H9 (cell line): ENCODE measurements at regions not wholly inside any gene's neighbourhood (a gene's known extent, or its start where the extent isn't known, plus 50 kb on each side); places are given as distances from the start of the nearest gene placed in this dataset.
"Not testable (repeated sequence)": the region's sequence is repeated elsewhere in the genome, so short reads cannot be mapped to it uniquely, and the experiment has no call there.

Experiments used
- DNase-seq: peaks from one replicate; pipeline ENCODE4 v3.0.0-alpha.2; 2017
- H2AFZ ChIP-seq: one replicate; pipeline ENCODE4 v1.6.1; 2013; ENCODE audit warnings: mild to moderate bottlenecking, low read length, control low read depth, moderate library complexity
- H2AK5ac ChIP-seq: 2 replicates; pipeline ENCODE4 v1.6.1; 2013; ENCODE audit warnings: low read length, control low read depth, mixed read lengths; ENCODE audit not compliant: insufficient read length
- H2BK120ac ChIP-seq: one replicate; pipeline ENCODE4 v1.6.1; 2013; ENCODE audit warnings: low read depth, mild to moderate bottlenecking, low read length, control low read depth, inconsistent platforms; ENCODE audit not compliant: poor library complexity, severe bottlenecking
- H2BK12ac ChIP-seq: 2 replicates; pipeline ENCODE4 v1.6.1; 2013; ENCODE audit warnings: low read length, control low read depth, mixed read lengths, low read depth; ENCODE audit not compliant: insufficient read length
- H2BK15ac ChIP-seq: 2 replicates; pipeline ENCODE4 v1.6.1; 2013; ENCODE audit warnings: low read depth, low read length, control low read depth
- H2BK20ac ChIP-seq: one replicate; pipeline ENCODE4 v1.6.1; 2013; ENCODE audit warnings: low read depth, mild to moderate bottlenecking, low read length, control low read depth, inconsistent platforms; ENCODE audit not compliant: poor library complexity, severe bottlenecking
- H2BK5ac ChIP-seq: 2 replicates; pipeline ENCODE4 v1.6.1; 2013; ENCODE audit warnings: low read length, control low read depth, mixed read lengths; ENCODE audit not compliant: insufficient read length
- H3K14ac ChIP-seq: 2 replicates; pipeline ENCODE4 v1.6.1; 2013; ENCODE audit warnings: low read length, control low read depth; ENCODE audit not compliant: insufficient read depth
- H3K18ac ChIP-seq: 2 replicates; pipeline ENCODE4 v1.6.1; 2013; ENCODE audit warnings: low read depth, mild to moderate bottlenecking, mixed read lengths, low read length, control low read depth; ENCODE audit not compliant: insufficient read length
- H3K23ac ChIP-seq: 2 replicates; pipeline ENCODE4 v1.6.1; 2013; ENCODE audit warnings: low read length, control low read depth, mixed read lengths, low read depth; ENCODE audit not compliant: insufficient read length
- H3K23me2 ChIP-seq: 2 replicates; pipeline ENCODE4 v1.6.1; 2013; ENCODE audit warnings: low read depth, mild to moderate bottlenecking, mixed read lengths, low read length, control low read depth; ENCODE audit not compliant: insufficient read length, poor library complexity, severe bottlenecking
- H3K27ac ChIP-seq: 2 replicates; pipeline ENCODE4 v1.5.1; 2013; ENCODE audit warnings: low read length, control low read depth, mixed read lengths, low read depth; ENCODE audit not compliant: insufficient read length
- H3K27me3 ChIP-seq: 2 replicates; pipeline ENCODE4 v1.6.1; 2013; ENCODE audit warnings: low read length, control low read depth, inconsistent platforms; ENCODE audit not compliant: insufficient read depth
- H3K4ac ChIP-seq: 2 replicates; pipeline ENCODE4 v1.6.1; 2013; ENCODE audit warnings: low read depth, mild to moderate bottlenecking, control low read depth, inconsistent platforms, low read length, moderate library complexity
- H3K4me1 ChIP-seq: 2 replicates; pipeline ENCODE4 v1.6.1; 2013; ENCODE audit warnings: low read length, control low read depth, inconsistent platforms; ENCODE audit not compliant: insufficient read depth
- H3K4me2 ChIP-seq: 2 replicates; pipeline ENCODE4 v1.6.1; 2013; ENCODE audit warnings: low read length, control low read depth, mixed read lengths; ENCODE audit not compliant: insufficient read length, insufficient read depth
- H3K56ac ChIP-seq: 2 replicates; pipeline ENCODE4 v1.6.1; 2013; ENCODE audit warnings: low read depth, mild to moderate bottlenecking, mixed read lengths, low read length, control low read depth; ENCODE audit not compliant: insufficient read length
- H3K79me1 ChIP-seq: 2 replicates; pipeline ENCODE4 v1.6.1; 2013; ENCODE audit warnings: low read depth, mild to moderate bottlenecking, moderate library complexity, low read length, control low read depth, inconsistent platforms; ENCODE audit not compliant: insufficient read depth, poor library complexity, severe bottlenecking
- H3K79me2 ChIP-seq: 2 replicates; pipeline ENCODE4 v1.6.1; 2013; ENCODE audit warnings: low read length, control low read depth, inconsistent platforms; ENCODE audit not compliant: insufficient read depth
- H3K9ac ChIP-seq: 2 replicates; pipeline ENCODE4 v1.6.1; 2013; ENCODE audit warnings: low read length, control low read depth, mixed read lengths; ENCODE audit not compliant: insufficient read length; ENCODE audit errors: extremely low read depth
- H3K9me3 ChIP-seq: one replicate; pipeline ENCODE4 v1.6.1; 2013; ENCODE audit warnings: low read depth, low read length, inconsistent platforms; ENCODE audit not compliant: control insufficient read depth
- H3T11ph ChIP-seq: one replicate; pipeline ENCODE4 v1.6.1; 2013; ENCODE audit warnings: mild to moderate bottlenecking, low read length, control low read depth, inconsistent platforms
- H4K20me1 ChIP-seq: one replicate; pipeline ENCODE4 v1.6.1; 2013; ENCODE audit not compliant: control insufficient read depth, insufficient read length, insufficient read depth
- H4K5ac ChIP-seq: 2 replicates; pipeline ENCODE4 v1.6.1; 2013; ENCODE audit warnings: low read depth, mild to moderate bottlenecking, mixed read lengths, low read length, control low read depth; ENCODE audit not compliant: insufficient read length
- H4K8ac ChIP-seq: replicated peaks from 2 replicates; pipeline ENCODE4 v1.6.1; 2013; ENCODE audit warnings: low read length, control low read depth, mixed read lengths, low read depth; ENCODE audit not compliant: insufficient read length
- H4K91ac ChIP-seq: 2 replicates; pipeline ENCODE4 v1.6.1; 2013; ENCODE audit warnings: low read depth, mild to moderate bottlenecking, moderate library complexity, mixed read lengths, low read length, control low read depth; ENCODE audit not compliant: insufficient read length
- H3K27ac Mint-ChIP-seq, 3 experiments: 2 replicates in 2 of 3; 3 replicates in 1 of 3; pipeline ENCODE4 v1.8.0; 2020 to 2021; ENCODE audit warnings: mixed read lengths in 3 of 3, mild to moderate bottlenecking in 1 of 3, moderate library complexity in 1 of 3
- H3K27me3 Mint-ChIP-seq: 2 replicates; pipeline ENCODE4 v1.8.0; 2021; ENCODE audit warnings: low read depth, mild to moderate bottlenecking, moderate library complexity, mixed read lengths
- H3K36me3 Mint-ChIP-seq, 3 experiments: 2 replicates in 2 of 3; 3 replicates in 1 of 3; pipeline ENCODE4 v1.8.0; 2020 to 2021; ENCODE audit warnings: low read depth in 3 of 3, mixed read lengths in 3 of 3; ENCODE audit not compliant: insufficient read depth in 1 of 3
- H3K4me1 Mint-ChIP-seq, 2 experiments: 2 replicates each; pipeline ENCODE4 v1.8.0; 2020; ENCODE audit warnings: mixed read lengths in 2 of 2
- H3K4me3 Mint-ChIP-seq, 2 experiments: 2 replicates in 1 of 2; 3 replicates in 1 of 2; pipeline ENCODE4 v1.8.0; 2020 to 2021; ENCODE audit warnings: mild to moderate bottlenecking in 2 of 2, mixed read lengths in 2 of 2, moderate library complexity in 1 of 2
- H3K9me3 Mint-ChIP-seq, 2 experiments: 2 replicates in 1 of 2; 3 replicates in 1 of 2; pipeline ENCODE4 v1.8.0; 2020; ENCODE audit warnings: mild to moderate bottlenecking in 2 of 2, mixed read lengths in 2 of 2, moderate library complexity in 1 of 2
- WGBS: extraction: QIAGEN DNeasy Blood & Tissue Kit; methylation state at CpG from one replicate; pipeline ENCODE4 v1.1.7; 2013; ENCODE audit warnings: missing lambda C conversion rate, low lambda C conversion rate, mixed read lengths; ENCODE audit not compliant: insufficient read length; ENCODE audit errors: extremely low coverage; 5-methylcytosine and 5-hydroxymethylcytosine counted together

DNA sequence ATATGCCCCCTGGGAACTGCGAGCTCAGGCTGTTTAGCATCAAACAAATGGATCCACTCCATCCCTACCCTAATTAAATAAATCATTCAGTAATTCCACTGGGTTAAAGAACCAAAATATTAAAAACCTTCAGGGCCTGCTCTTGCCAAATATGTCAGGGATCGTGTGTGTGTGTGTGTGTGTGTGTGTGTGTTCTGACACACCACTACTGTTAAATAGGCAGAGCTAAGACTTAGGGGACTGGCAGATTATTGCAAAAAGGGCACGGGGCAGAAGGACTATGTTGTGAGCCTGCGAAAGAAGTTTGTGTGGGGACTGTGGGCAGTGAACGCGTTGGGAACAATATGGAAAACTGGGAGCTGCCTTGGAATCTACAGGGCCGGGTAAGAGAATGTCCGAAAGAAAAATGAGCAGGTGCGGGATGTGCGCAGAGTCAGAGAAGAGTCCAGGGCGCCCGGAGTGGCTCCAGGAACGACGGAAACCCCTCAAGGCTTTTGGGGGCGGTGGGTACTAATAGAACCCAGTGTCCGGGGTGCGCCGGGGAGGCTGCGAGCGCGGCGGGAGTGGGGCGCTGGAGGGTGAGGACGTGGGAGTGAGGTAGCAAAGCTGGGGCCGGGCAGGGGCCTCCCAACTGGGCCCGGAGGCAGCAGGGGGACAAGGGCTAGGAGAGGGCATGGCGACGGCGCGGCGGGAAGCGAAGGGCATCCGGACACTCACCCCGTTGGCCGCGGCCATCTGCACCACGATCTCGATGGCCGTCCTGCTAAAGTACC is 54.8 kb downstream of the FOXD4L6 start:
- H2AFZ ChIP-seq, H3K14ac ChIP-seq, H3K9ac ChIP-seq: not testable (repeated sequence)

DNA sequence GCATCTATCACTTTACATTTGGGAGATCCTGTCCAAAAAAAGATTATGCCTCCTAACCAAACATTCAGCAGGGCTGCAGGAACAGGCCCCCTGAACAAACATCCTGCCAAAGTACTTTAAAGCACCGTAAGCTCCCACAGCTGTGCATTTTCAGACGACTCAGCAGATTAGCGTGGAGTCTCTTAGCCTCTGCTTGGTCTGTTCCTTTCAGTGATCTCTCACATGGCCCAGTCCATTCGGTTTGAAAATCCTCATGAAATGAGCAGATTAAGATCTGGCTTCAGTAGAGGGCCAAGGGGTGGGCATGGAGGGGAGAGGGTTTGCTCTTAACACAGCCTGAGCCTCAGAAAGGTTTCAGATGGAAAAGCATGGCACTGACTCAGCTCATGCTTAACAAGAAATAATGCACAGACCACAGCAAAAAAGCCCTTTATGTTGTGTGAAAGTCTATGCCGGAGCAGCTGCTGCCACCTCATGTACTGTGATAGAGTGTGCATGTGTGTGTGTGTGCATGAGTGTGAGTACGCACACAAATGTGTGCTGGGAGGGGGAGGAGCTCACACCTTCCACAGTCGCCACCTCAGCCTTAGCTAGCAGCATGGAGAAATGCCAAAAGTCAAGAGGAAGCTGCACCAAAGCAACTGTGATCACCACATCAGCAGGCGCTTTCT is 64.2 kb downstream of the FOXD4L6 start:
- not testable (repeated sequence) for H2AK5ac ChIP-seq, H2BK120ac ChIP-seq, H4K20me1 ChIP-seq, H2BK12ac ChIP-seq, H3K18ac ChIP-seq, H3K23ac ChIP-seq, H3K9ac ChIP-seq, H3K27ac Mint-ChIP-seq, H3K56ac ChIP-seq, H3K4me2 ChIP-seq, H3K27me3 ChIP-seq, H4K8ac ChIP-seq, H3K79me1 ChIP-seq, H3K27ac ChIP-seq, H3K4me1 ChIP-seq, H3K4me1 Mint-ChIP-seq, H2AFZ ChIP-seq, H3K36me3 Mint-ChIP-seq, H3K4ac ChIP-seq, H3K4me3 Mint-ChIP-seq, H4K91ac ChIP-seq, H2BK15ac ChIP-seq, H2BK20ac ChIP-seq, DNase-seq, H3K9me3 Mint-ChIP-seq, H3K23me2 ChIP-seq, H3K79me2 ChIP-seq, H3K9me3 ChIP-seq, H3T11ph ChIP-seq, H3K14ac ChIP-seq, H2BK5ac ChIP-seq, H4K5ac ChIP-seq
- no CpG with 5 or more reads among the region's 8 CpGs for WGBS
- H3K27me3 Mint-ChIP-seq, result peaks cover 62% of the 10 kb centered on the region

More for the DNA sequence above, 54.8 kb downstream of the FOXD4L6 start:
- not testable (repeated sequence) for H3K27ac ChIP-seq, H3K4me1 ChIP-seq, H4K8ac ChIP-seq, H3K18ac ChIP-seq, H3T11ph ChIP-seq, DNase-seq, H3K23me2 ChIP-seq, H3K27ac Mint-ChIP-seq, H2BK20ac ChIP-seq, H2BK15ac ChIP-seq, H4K20me1 ChIP-seq, H3K4me2 ChIP-seq, H3K79me1 ChIP-seq, H3K4ac ChIP-seq, H2BK120ac ChIP-seq, H4K5ac ChIP-seq, H2AK5ac ChIP-seq, H2BK5ac ChIP-seq, H3K23ac ChIP-seq, H4K91ac ChIP-seq, H3K4me1 Mint-ChIP-seq, H3K9me3 ChIP-seq, H2BK12ac ChIP-seq, H3K36me3 Mint-ChIP-seq, H3K56ac ChIP-seq, H3K79me2 ChIP-seq
- Mint-ChIP-seq H3K9me3 (peaks cover 15 to 25% of the 10 kb centered on the region in 2 experiments), H3K27me3 (peaks cover 76% of the 10 kb centered on the region), H3K4me3 (peak overlapping the region; percentile 42 to 70)
- peaks cover 26% of the 10 kb centered on the region; the same call in 1 of the 2 replicates for H3K27me3 ChIP-seq
- no CpG with 5 or more reads among the region's 39 CpGs for WGBS
